ENCODE measurements at regions not wholly inside any gene's neighbourhood (a gene's known extent, or its start where the extent isn't known, plus 50 kb on each side); places are given as distances from the start of the nearest gene placed in this dataset.

DNA sequence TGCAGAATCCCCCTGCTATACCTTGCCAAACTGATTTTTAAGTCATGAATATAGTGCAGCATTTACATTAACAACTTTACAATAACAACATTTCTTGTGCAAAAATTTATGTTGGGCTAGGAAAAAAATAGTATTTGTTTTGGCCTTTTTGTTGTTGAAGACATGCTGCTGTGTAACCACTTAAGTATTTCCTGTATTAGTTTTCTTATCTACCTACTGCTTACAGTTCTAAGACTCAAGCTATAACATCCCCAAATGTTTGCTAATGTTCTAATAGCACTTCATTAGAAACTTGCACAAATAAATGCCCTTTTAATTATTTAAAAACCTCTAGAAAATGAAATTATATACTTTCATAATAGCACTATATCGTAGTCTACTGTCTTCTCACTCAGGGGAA is 154.3 kb upstream of the DOCK10 start:
- Mint-ChIP-seq H3K9me3 (no peaks in the 10 kb centered on the region), H3K4me3 (no peak overlapping the region), H3K27me3 (ENCODE audit: insufficient read depth, low read depth) (no peaks in the 10 kb centered on the region), H3K27ac (no peak overlapping the region), H3K4me1 (no peaks in the 10 kb centered on the region), H3K36me3 (no peaks in the 10 kb centered on the region)
- no peak overlapping the region for H3K4me3 ChIP-seq
- TF ChIP-seq EZH2 (IDR thresholded peaks at IDR 0.05) (no peak), EZH2phosphoT487 (IDR thresholded peaks at IDR 0.05) (no peak)
- TF ChIP-seq, protein P1, sequence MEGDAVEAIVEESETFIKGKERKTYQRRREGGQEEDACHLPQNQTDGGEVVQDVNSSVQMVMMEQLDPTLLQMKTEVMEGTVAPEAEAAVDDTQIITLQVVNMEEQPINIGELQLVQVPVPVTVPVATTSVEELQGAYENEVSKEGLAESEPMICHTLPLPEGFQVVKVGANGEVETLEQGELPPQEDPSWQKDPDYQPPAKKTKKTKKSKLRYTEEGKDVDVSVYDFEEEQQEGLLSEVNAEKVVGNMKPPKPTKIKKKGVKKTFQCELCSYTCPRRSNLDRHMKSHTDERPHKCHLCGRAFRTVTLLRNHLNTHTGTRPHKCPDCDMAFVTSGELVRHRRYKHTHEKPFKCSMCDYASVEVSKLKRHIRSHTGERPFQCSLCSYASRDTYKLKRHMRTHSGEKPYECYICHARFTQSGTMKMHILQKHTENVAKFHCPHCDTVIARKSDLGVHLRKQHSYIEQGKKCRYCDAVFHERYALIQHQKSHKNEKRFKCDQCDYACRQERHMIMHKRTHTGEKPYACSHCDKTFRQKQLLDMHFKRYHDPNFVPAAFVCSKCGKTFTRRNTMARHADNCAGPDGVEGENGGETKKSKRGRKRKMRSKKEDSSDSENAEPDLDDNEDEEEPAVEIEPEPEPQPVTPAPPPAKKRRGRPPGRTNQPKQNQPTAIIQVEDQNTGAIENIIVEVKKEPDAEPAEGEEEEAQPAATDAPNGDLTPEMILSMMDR (IDR thresholded peaks at IDR 0.05): no peak
- H3K36me3 ChIP-seq: no peaks in the 10 kb centered on the region
- no peak overlapping the region for H3K4me2 ChIP-seq
- no peak overlapping the region for H2AFZ ChIP-seq (replicated peaks)
- no peak for DNase-seq (ENCODE audit: low spot score)
- no peaks in the 10 kb centered on the region for H3K9me3 ChIP-seq (ENCODE audit: low read depth)
- H3K79me2 ChIP-seq (ENCODE audit: low read depth): no peaks in the 10 kb centered on the region
- H3F3A ChIP-seq (ENCODE audit: low read depth): no peaks in the 10 kb centered on the region
- H3K27me3 ChIP-seq: no peaks in the 10 kb centered on the region
- no peaks in the 10 kb centered on the region for H4K20me1 ChIP-seq (ENCODE audit: low read depth)
- no peak overlapping the region for H3K9ac ChIP-seq
- H3K4me1 ChIP-seq: no peaks in the 10 kb centered on the region
- no peak overlapping the region for H3K27ac ChIP-seq

DNA sequence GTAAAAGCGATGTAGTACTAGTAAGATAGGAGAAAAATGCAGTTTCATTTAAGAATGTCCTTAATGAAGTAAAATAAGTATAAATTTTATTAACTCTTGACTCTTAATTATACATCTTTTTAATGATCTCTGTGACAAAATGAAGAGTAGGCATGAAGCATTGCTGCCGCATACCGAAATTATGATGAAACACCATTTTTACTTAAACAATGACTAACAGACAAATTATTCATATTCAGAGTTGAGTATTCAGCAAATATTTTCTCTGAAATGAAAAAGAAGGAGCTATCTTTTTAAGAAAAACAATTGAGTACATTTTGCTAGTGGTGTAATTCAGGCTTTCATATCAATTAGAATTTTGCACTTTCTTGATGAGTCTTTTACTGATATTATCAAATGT is 150.6 kb upstream of the DOCK10 start:
- H3K4me3 Mint-ChIP-seq: no peak overlapping the region
- H3K36me3 Mint-ChIP-seq: no peaks in the 10 kb centered on the region
- H3K9ac ChIP-seq: no peak overlapping the region
- no peak overlapping the region for H3K4me3 ChIP-seq
- no peaks in the 10 kb centered on the region for H3K9me3 Mint-ChIP-seq
- TF ChIP-seq EZH2phosphoT487 (IDR thresholded peaks at IDR 0.05): no peak
- TF ChIP-seq, protein P1 (IDR thresholded peaks at IDR 0.05): no peak
- no peak for TF ChIP-seq EZH2 (IDR thresholded peaks at IDR 0.05)
- no peaks in the 10 kb centered on the region for H3K27me3 Mint-ChIP-seq (ENCODE audit: insufficient read depth, low read depth)
- no peaks in the 10 kb centered on the region for H3K27me3 ChIP-seq
- H4K20me1 ChIP-seq (ENCODE audit: low read depth): no peaks in the 10 kb centered on the region
- no peaks in the 10 kb centered on the region for H3K4me1 ChIP-seq
- H2AFZ ChIP-seq (replicated peaks): no peak overlapping the region
- H3K27ac ChIP-seq: no peak overlapping the region
- no peak overlapping the region for H3K27ac Mint-ChIP-seq
- DNase-seq (ENCODE audit: low spot score): no peak
- H3F3A ChIP-seq (ENCODE audit: low read depth): no peaks in the 10 kb centered on the region
- no peaks in the 10 kb centered on the region for H3K9me3 ChIP-seq (ENCODE audit: low read depth)
- H3K79me2 ChIP-seq (ENCODE audit: low read depth): no peaks in the 10 kb centered on the region
- peaks cover 6% of the 10 kb centered on the region for H3K4me1 Mint-ChIP-seq
- H3K36me3 ChIP-seq: no peaks in the 10 kb centered on the region
- no peak overlapping the region for H3K4me2 ChIP-seq

DNA sequence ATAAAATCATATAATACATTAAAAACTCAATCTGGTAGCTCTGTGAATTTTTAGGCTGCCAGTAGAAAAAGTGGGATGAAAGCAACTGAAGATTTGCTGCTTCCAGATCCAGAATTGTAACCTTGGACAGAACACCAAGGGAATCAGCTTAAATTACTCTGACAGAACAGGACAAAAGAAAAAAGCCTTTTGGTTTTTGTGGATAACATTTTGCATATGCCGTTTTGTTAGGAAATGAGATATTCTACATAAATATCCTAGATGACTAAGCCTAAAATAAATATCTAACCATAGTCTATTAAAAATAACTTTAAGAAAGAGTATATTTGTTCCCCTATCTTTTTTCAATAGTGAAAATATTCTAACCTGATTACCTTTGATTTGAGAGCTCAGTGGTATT is 148.7 kb upstream of the DOCK10 start:
- Histone ChIP-seq H3F3A (ENCODE audit: low read depth) (no peaks in the 10 kb centered on the region), H3K9me3 (ENCODE audit: low read depth) (no peaks in the 10 kb centered on the region), H2AFZ (replicated peaks) (no peak overlapping the region), H3K27ac (no peak overlapping the region), H4K20me1 (ENCODE audit: low read depth) (no peaks in the 10 kb centered on the region), H3K27me3 (no peaks in the 10 kb centered on the region), H3K36me3 (no peaks in the 10 kb centered on the region), H3K4me2 (no peak overlapping the region), H3K4me3 (no peak overlapping the region), H3K4me1 (no peaks in the 10 kb centered on the region), H3K79me2 (ENCODE audit: low read depth) (no peaks in the 10 kb centered on the region), H3K9ac (no peak overlapping the region)
- H3K4me1 Mint-ChIP-seq: peaks cover 6% of the 10 kb centered on the region
- H3K27me3 Mint-ChIP-seq (ENCODE audit: insufficient read depth, low read depth): no peaks in the 10 kb centered on the region
- TF ChIP-seq, protein P1 (IDR thresholded peaks at IDR 0.05): no peak
- TF ChIP-seq EZH2phosphoT487 (IDR thresholded peaks at IDR 0.05) (no peak), EZH2 (IDR thresholded peaks at IDR 0.05) (no peak)
- H3K9me3 Mint-ChIP-seq: no peaks in the 10 kb centered on the region
- H3K27ac Mint-ChIP-seq: no peak overlapping the region
- no peaks in the 10 kb centered on the region for H3K36me3 Mint-ChIP-seq
- no peak overlapping the region for H3K4me3 Mint-ChIP-seq
- no peak for DNase-seq (ENCODE audit: low spot score)

DNA sequence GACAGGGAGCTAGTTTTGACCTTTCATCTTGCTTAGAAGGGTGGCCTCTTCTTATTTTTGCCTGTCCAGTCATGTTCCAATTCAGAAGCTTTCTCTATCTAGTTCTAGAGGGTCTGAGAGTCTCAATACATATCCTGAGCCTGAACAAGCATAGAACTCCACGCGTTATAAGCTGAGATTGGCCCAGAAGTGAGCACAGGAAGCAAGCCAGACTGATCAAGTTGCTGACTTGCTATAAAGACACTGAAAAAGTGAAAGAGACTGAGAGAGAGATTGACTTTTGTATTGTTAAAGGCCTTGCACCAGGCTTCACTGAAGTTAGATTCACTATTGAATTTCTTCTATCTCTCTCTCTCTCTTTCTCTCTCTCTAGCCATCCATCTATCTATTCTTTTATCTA is 142.7 kb upstream of the DOCK10 start:
- Histone ChIP-seq H4K20me1 (ENCODE audit: low read depth) (peaks cover 3% of the 10 kb centered on the region), H3K4me2 (no peak overlapping the region), H3K36me3 (no peaks in the 10 kb centered on the region), H3K27me3 (peaks cover 48% of the 10 kb centered on the region), H3K27ac (no peak overlapping the region), H3F3A (ENCODE audit: low read depth) (no peaks in the 10 kb centered on the region), H3K79me2 (ENCODE audit: low read depth) (no peaks in the 10 kb centered on the region), H3K9ac (no peak overlapping the region), H3K4me1 (no peaks in the 10 kb centered on the region), H2AFZ (replicated peaks) (no peak overlapping the region), H3K4me3 (no peak overlapping the region), H3K9me3 (ENCODE audit: low read depth) (no peaks in the 10 kb centered on the region)
- Mint-ChIP-seq H3K27ac (no peak overlapping the region), H3K36me3 (no peaks in the 10 kb centered on the region), H3K27me3 (ENCODE audit: insufficient read depth, low read depth) (no peaks in the 10 kb centered on the region), H3K4me1 (peaks cover 6% of the 10 kb centered on the region), H3K9me3 (no peaks in the 10 kb centered on the region), H3K4me3 (no peak overlapping the region)
- no peak for DNase-seq (ENCODE audit: low spot score)
- TF ChIP-seq EZH2phosphoT487 (IDR thresholded peaks at IDR 0.05): no peak
- TF ChIP-seq, protein P1 (IDR thresholded peaks at IDR 0.05): no peak
